Dermis microvascular lymphatic vessel endothelial cell (primary cell): ENCODE measurements at regions not wholly inside any gene's neighbourhood (a gene's known extent, or its start where the extent isn't known, plus 50 kb on each side); places are given as distances from the start of the nearest gene placed in this dataset.
A peak's percentile ranks its signal among the peaks of the same experiment; 100 is the strongest.
"Not testable (repeated sequence)": the region's sequence is repeated elsewhere in the genome, so short reads cannot be mapped to it uniquely, and the experiment has no call there.

Source experiments
- DNase-seq, 2 donors: peaks; one replicate each; pipeline versions ENCODE4 v3.0.0 to v3.0.0-alpha.2; 2010; ENCODE audit warnings: low read depth in 2 of 2

GRCh38 chr13:44302940-44303575 lies 70.6 kb upstream of the SERP2 start:
- DNase-seq = no peak

- no peak for DNase-seq
These were observed 69.8 kb upstream of the SERP2 start for GRCh38 chr13:44303681-44304432.

GRCh38 chr13:44304433-44304725 lies 69.2 kb upstream of the SERP2 start:
- DNase-seq = no peak

GRCh38 chr13:44305286-44305685 lies 68.3 kb upstream of the SERP2 start:
- no peak for DNase-seq

GRCh38 chr13:44305917-44306370 lies 67.7 kb upstream of the SERP2 start:
- DNase-seq = peak in 1 of 2 donors; percentile 29

- peak in 1 of 2 donors; percentile 96 for DNase-seq
These were observed 67.0 kb upstream of the SERP2 start for GRCh38 chr13:44306371-44307192.

- DNase-seq = peak in 1 of 2 donors; percentile 65
These were observed 66.4 kb upstream of the SERP2 start for GRCh38 chr13:44307255-44307654.

GRCh38 chr13:44307844-44308243 lies 65.8 kb upstream of the SERP2 start:
- DNase-seq = peak in 1 of 2 donors; percentile 3

GRCh38 chr13:44308352-44308751 lies 65.3 kb upstream of the SERP2 start:
- no peak for DNase-seq

- peak in 1 of 2 donors; percentile 24 for DNase-seq
These were observed 63.5 kb upstream of the SERP2 start for GRCh38 chr13:44309794-44310757.

- no peak for DNase-seq
These were observed 62.4 kb upstream of the SERP2 start for GRCh38 chr13:44311011-44311780.

- no peak for DNase-seq
These were observed 61.5 kb upstream of the SERP2 start for GRCh38 chr13:44312131-44312530.

GRCh38 chr13:44312834-44313551 lies 60.6 kb upstream of the SERP2 start:
- peak; percentile 57 to 89 for DNase-seq

GRCh38 chr13:44313674-44314073 lies 60.0 kb upstream of the SERP2 start:
- DNase-seq = peak in 1 of 2 donors; percentile 85

- DNase-seq = not testable (repeated sequence)
These were observed 59.5 kb upstream of the SERP2 start for GRCh38 chr13:44314160-44314559.

- DNase-seq = no peak
These were observed 55.9 kb upstream of the SERP2 start for GRCh38 chr13:44317752-44318151.

- no peak for DNase-seq
These were observed 55.5 kb upstream of the SERP2 start for GRCh38 chr13:44318161-44318560.

- DNase-seq = no peak
These were observed 53.0 kb upstream of the SERP2 start for GRCh38 chr13:44320611-44321010.

- no peak for DNase-seq
These were observed 51.7 kb upstream of the SERP2 start for GRCh38 chr13:44321961-44322360.

GRCh38 chr13:44322928-44323327 lies 50.7 kb upstream of the SERP2 start:
- no peak for DNase-seq
